ENCODE measurements at regions not wholly inside any gene's neighbourhood (a gene's known extent, or its start where the extent isn't known, plus 50 kb on each side); places are given as distances from the start of the nearest gene placed in this dataset.
"Not testable (repeated sequence)": the region's sequence is repeated elsewhere in the genome, so short reads cannot be mapped to it uniquely, and the experiment has no call there.

GRCh38 chrX:121858867-121859647 lies 811.6 kb downstream of the GLUD2 start:
- no peak for DNase-seq (ENCODE audit: low spot score)

DNA sequence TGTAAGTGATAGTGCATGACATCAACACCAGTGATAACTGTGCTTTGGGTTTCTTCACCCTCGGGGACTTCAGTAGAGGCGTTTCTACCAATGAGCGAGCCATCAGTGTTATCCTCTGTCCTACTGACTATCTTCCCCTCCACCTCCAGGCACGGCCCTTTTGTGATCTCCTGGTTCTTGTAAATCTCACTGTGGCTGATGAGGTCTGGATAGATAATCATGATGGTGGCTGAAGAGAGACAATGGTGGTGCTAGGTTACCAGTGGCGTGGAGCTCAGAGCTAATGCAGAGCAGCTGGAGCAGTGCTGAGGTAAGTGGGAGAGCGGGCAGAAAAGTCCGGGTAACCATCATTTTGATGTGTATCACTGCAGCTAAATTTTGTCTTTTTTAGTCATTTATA lies 816.6 kb downstream of the GLUD2 start:
- no peak for DNase-seq (ENCODE audit: low spot score)

- no peak for DNase-seq (ENCODE audit: low spot score)
Observed at GRCh38 chrX:121864561-121864960, 817.2 kb downstream of the GLUD2 start.

- DNase-seq (ENCODE audit: low spot score): no peak
Observed at GRCh38 chrX:121869876-121870477, 822.6 kb downstream of the GLUD2 start.

DNA sequence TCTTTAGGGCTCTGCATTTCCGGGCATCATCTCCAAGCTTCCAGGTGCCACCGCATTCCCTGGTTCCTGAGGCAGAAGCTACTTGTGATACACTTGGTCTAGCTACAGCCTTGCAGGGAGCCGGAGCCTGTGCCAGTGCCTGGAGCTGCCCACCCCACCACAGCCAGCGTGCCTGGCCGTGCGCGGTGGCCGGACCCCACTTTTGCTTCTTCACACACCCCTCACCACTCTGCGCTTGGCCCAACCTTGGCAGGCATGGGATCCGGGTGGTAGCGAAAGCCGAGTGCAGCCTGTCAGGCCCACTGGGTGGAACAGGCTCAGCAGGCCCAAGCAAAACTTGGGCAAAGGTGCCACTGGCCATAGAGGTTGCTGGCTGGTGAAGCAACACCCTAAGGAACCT lies 823.7 kb downstream of the GLUD2 start:
- no peak for DNase-seq (ENCODE audit: low spot score)

- no peak for DNase-seq (ENCODE audit: low spot score)
Observed at GRCh38 chrX:121876305-121876704, 828.9 kb downstream of the GLUD2 start.

- not testable (repeated sequence) for DNase-seq (ENCODE audit: low spot score)
Observed at GRCh38 chrX:121877337-121877736, 829.9 kb downstream of the GLUD2 start.

DNA sequence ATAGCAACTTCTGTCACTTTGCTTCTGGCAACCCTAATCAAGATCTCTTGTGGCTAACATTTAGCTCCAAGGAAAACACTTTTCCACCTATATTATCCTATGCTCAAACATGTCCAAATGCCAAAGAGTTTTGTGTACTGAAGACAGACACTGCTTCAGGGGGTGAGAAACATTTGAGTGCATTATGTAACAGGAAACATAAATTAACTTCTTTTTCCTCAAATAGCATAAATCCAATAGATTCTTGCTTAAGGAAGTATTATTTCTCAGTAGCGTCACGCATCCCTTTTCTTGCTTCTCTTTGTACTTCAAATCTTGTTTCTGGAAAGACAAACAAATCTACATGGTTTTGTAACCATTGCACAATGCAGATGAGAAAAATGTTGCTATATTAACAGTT lies 839.1 kb downstream of the GLUD2 start:
- no peak for DNase-seq (ENCODE audit: low spot score)

DNA sequence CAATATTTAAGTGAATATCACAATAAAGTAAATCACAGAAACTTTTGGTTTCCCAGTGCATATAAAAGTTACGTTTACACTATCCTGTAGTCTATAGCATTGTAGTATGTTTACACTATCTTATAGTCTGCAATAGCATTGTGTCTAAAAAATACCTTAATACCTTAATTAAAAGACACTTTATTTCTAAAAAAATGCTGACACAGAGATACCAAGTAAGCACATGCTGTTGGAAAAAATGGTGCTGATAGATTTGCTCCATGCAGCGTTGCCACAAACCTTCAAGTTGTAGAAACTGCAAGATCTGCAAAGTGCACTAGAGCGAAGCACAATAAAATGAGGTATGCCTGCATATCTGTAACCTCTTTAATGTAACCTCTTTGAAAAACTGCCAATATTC lies 847.3 kb downstream of the GLUD2 start:
- no peak for DNase-seq (ENCODE audit: low spot score)

- no peak for DNase-seq (ENCODE audit: low spot score)
Observed at GRCh38 chrX:121902463-121902862, 855.1 kb downstream of the GLUD2 start.

DNA sequence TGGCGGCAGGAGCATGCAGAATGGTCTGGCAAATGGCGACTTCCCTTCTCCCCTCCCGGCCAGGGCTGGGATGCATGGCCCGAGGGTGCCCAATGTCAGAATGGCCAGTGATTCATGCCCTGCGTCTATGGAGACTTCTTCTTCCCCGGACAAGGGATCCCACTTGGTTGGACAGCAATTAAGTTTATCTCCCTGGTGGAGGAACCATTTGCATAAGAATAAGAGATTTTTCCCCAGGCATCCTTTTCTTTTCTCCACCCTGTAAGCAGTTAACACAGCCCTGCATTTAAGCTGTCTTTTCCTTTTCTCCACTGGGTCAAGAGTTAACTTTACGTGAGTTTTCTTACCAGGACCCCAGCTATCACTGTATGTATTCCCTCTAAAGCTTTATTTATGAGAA lies 856.6 kb downstream of the GLUD2 start:
- no peak for DNase-seq (ENCODE audit: low spot score)

DNA sequence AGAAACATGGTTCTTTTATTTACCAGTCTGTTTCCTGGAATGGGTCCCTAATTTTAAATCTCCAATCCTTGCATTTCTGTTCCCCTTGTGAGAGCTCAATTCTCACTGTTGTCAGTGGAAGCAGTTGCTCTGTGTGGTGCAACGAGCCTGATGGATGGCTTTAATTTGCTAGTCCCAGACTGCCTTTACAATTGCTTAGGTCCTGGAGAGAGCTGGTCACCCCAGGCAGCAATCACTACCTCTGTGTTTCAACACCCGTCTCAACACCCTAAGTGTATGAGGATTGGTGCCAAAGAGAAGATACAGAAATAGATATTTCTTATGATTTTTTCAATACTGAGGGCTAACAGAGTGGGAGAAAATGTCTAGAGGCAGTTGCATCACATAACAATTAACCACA lies 873.8 kb downstream of the GLUD2 start:
- no peak for DNase-seq (ENCODE audit: low spot score)

DNA sequence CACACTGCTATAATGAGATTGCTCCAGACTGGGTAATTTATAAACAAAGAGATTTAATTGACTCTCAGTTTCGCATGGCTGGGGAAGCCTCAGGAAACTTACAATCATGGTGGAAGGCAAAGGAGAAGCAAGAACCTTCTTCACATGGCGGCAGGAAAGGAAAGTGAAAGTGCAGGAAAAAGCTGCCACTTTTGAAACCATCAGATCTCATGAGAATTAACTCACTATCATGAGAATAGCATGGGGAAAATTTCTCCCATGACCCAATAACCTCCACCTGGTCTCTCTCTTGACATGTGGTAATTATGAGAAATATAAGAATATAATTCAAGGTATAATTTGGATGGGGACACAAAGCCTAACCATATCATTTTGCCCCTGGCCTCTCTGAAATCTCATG lies 884.2 kb downstream of the GLUD2 start:
- no peak for DNase-seq (ENCODE audit: low spot score)

DNA sequence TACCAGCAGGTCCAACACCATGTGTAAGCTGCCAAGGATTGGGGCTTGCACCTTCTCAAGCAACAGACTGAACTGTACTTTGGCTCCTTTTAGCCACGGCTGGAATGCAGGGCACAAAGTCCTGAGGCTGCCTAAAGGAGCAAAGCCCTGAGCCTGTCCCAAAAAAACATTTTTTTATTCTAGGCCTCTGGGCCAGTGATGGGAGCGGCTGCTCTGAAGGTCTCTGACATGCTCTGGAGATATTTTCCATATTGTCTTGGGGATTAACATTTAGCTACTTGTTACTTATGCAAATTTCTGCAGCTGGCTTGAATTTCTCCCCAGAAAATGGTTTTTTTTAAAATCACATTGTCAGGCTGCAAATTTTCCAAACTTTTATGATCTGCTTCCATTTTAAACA lies 885.3 kb downstream of the GLUD2 start:
- DNase-seq (ENCODE audit: low spot score): no peak

GRCh38 chrX:121949041-121949760 lies 901.8 kb downstream of the GLUD2 start:
- DNase-seq (ENCODE audit: low spot score): no peak

GRCh38 chrX:121958886-121959285 lies 911.5 kb downstream of the GLUD2 start:
- no peak for DNase-seq (ENCODE audit: low spot score)

DNA sequence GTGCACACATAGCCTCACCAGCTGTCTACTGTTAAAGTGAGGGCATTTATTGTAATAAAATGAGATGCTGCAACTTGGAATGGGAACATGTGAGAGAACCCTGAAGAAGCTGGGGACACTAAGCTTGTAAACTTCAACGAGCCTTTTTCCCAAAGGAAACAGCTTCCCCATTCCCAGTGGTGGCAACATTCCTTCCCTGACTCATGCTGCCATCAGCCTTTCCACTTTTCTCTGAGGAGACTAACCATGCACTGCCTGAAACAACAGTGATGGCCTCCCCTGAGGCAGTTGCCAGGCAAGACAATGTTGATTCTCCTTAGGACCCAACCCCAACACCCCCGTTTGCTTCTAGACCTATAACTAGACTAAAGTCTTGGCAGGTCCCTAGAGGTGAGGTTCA lies 928.3 kb downstream of the GLUD2 start:
- no peak for DNase-seq (ENCODE audit: low spot score)

DNA sequence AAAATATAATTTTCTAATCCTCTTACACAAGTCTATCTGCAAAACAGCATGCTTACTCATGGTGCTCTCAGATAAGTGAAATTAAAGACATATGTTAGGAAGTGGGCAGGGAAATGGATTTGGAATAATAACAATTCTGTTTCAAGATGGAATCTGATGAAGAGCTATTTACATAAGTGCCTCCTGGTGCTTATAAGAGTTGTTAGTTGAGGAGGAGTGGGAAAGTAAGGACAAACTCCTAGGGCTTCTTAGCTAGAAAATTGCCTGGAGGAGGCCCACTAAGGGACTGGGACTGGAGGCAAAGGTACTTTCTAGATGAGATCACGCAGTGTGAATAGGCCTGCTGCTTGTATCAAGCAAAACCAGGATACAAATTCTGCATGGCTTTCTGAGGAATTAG lies 939.8 kb downstream of the GLUD2 start:
- DNase-seq (ENCODE audit: low spot score): no peak

- no peak for DNase-seq (ENCODE audit: low spot score)
Observed at GRCh38 chrX:121987835-121988234, 940.4 kb downstream of the GLUD2 start.

GRCh38 chrX:122004127-122004526 lies 956.7 kb downstream of the GLUD2 start:
- no peak for DNase-seq (ENCODE audit: low spot score)

- no peak for DNase-seq (ENCODE audit: low spot score)
Observed at GRCh38 chrX:122026665-122027064, 979.3 kb downstream of the GLUD2 start.

GRCh38 chrX:122046226-122046625 lies 998.8 kb downstream of the GLUD2 start:
- no peak for DNase-seq (ENCODE audit: low spot score)

- no peak for DNase-seq (ENCODE audit: low spot score)
Observed at GRCh38 chrX:122046815-122047214, 999.4 kb downstream of the GLUD2 start.

All from hepatic stellate cell (primary cell).